HG02938 (cell line): ENCODE measurements at regions not wholly inside any gene's neighbourhood (a gene's known extent, or its start where the extent isn't known, plus 50 kb on each side); places are given as distances from the start of the nearest gene placed in this dataset.

Experiments
- ATAC-seq: cut with Tn5 transposase; IDR thresholded peaks from one replicate; pipeline ENCODE4 v1.9.1; 2021; ENCODE audit warnings: mild to moderate bottlenecking, moderate library complexity; ENCODE audit not compliant: unreplicated experiment

DNA sequence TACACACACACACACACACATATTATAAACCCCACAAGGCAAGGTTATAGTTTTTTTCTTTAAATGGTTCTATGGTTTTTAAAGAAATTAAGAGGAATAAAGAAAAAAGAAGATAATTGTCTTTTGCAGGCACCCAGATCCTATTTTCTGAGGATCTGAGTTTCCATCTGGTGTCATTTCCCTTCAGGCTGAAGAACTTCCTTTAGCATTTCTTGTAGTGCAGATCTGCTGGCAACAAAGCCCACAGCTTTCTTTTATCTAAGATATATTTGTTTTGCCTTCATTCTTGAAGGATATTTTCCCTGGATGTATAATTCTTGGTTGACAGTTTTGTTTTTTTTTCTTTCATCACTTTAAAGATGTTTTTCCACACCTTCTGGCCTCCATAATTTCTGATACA is 57.6 kb upstream of the PMEPA1 start:
- no peak for ATAC-seq

- ATAC-seq: no peak
These were observed 53.4 kb upstream of the PMEPA1 start for GRCh38 chr20:57763235-57763595.

DNA sequence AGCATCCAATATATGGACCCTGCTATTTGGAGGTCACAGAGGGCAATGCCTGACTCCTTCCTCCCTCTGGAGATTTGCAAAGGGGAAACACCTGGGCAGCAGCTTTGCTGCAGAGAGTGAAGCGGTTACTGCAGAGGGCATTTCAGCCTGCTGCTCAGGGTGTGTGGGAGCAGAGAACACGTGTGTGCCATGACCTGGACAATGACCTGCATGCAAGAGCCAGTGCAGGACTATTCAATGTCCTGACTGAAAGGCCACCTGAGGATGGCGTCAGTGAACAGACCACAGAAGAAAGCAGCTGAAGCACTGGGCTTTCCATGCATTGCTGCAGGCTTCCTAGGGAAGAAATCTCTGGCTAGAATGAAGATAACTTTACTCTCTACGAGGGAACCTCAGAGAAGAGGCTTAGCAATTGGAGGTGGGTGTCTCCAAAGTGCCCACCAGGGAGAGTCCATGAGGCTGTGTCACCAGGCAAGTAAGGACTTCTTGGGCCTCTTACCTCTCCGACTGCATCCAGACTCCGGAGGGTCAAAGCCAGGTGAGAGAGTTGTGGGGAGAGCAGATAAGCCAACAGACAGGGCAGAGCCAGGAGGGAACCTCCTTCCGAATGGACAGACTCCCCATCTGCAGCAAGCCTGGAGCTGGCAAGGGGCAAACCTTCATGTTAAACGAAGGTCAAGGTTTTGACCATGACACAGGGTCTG is 52.9 kb upstream of the PMEPA1 start:
- no peak for ATAC-seq

GRCh38 chr20:57761413-57761734 is 51.6 kb upstream of the PMEPA1 start:
- no peak for ATAC-seq

DNA sequence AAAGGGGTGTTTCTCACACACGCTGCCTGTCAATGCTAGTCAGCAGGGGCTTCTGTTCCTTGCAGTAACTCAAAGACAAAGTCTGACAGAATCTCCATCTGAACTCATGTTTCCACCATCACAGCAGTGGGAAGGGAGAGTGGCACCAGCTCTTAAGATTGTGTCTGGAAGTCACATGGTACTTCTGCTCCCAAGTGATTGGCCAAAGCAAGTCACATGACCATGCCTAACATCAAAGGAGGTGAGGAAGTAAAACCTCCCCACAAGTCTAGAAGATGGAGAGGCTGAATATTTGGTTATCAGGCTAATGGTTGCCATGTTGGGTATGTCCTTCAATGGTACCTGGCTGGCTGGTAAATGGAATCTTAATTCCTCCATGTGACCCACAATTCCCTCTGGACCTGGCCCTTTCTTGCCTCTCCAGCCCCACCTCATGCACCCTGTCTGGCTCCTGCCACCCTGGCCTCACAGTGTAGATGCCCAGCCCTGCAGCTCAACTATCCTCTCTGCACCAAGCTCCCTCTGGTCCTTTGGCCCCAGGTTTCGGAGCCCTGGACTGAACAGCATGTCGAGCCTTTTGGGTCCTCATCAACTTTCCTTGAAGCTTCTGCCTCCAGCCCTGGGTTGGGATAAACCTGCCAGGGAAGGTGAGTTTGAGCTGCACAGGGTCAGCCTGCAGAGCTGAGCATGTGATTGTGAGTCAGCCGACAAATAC is 51.0 kb upstream of the PMEPA1 start:
- ATAC-seq: no peak

DNA sequence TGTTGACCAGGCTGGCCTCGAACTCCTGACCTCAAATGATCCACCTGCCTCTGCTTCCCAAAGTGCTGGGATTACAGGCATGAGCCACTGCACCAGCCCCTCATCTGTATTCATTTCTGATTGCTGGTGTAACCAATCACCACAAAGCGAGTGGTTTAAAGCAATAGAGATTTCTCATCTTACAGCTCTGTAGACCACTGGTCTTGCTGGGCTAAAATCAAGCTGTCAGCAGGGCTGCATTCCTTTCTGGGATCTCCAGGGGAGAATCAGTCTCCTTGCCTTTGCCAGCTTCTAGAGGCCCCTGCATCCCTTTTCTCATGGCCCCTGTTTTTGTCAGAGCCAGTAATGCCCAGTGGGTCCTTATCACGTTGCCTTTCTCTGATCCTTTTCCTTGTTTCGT is 49.9 kb upstream of the PMEPA1 start:
- ATAC-seq: no peak
